Naive thymus-derived CD4-positive, alpha-beta T cell (primary cell): ENCODE measurements at regions not wholly inside any gene's neighbourhood (a gene's known extent, or its start where the extent isn't known, plus 50 kb on each side); places are given as distances from the start of the nearest gene placed in this dataset.

Source experiments
- ATAC-seq: fragments of 150-1000 bp; cut with Tn5 transposase; 2 replicates; pipeline ENCODE4 v1.10.0; 2021; ENCODE audit warnings: mild to moderate bottlenecking, moderate library complexity
- CTCF ChIA-PET: fragments of 350-600 bp; sonication (Branson Sonifier 250); formaldehyde crosslinking; loops from one replicate; lab custom pipeline; 2021; ENCODE audit warnings: antibody characterized with exemption; lab: Charles Lee
- POLR2A ChIA-PET: fragments of 350-600 bp; sonication (Branson Sonifier 250); formaldehyde crosslinking; loops from one replicate; lab custom pipeline; 2021; ENCODE audit warnings: antibody characterized with exemption, inconsistent platforms; lab: Charles Lee
- DNase-seq, 9 donors: peaks; one replicate each; pipeline versions ENCODE4 v3.0.0 to v3.0.0-alpha.2; 2020 to 2022; ENCODE audit warnings: mixed read lengths in 1 of 9
- H3K27ac ChIP-seq: one replicate; pipeline ENCODE4 v1.7.0; 2013; ENCODE audit warnings: mild to moderate bottlenecking, low read depth, low read length, moderate library complexity
- H3K27me3 ChIP-seq, 2 donors: one replicate each; pipeline ENCODE4 v1.7.0; 2013; ENCODE audit warnings: low read length in 2 of 2, mild to moderate bottlenecking in 2 of 2, moderate library complexity in 2 of 2; ENCODE audit not compliant: control insufficient read depth in 2 of 2, insufficient read depth in 2 of 2
- H3K36me3 ChIP-seq, 3 experiments: 1 replicate in 2 of 3; 2 replicates in 1 of 3; pipeline ENCODE4 v1.7.0; 2013; ENCODE audit warnings: low read length in 3 of 3, mild to moderate bottlenecking in 3 of 3, moderate library complexity in 1 of 3; ENCODE audit not compliant: insufficient read depth in 3 of 3, control insufficient read depth in 2 of 3
- H3K4me1 ChIP-seq, 2 donors: one replicate each; pipeline ENCODE4 v1.7.0; 2013; ENCODE audit warnings: low read length in 2 of 2, mild to moderate bottlenecking in 2 of 2, moderate library complexity in 1 of 2; ENCODE audit not compliant: control insufficient read depth in 2 of 2, insufficient read depth in 2 of 2
- H3K4me3 ChIP-seq: 2 replicates; pipeline ENCODE4 v1.7.0; 2013; ENCODE audit warnings: mild to moderate bottlenecking, low read length
- H3K9me3 ChIP-seq, 3 experiments: 1 replicate in 2 of 3; 2 replicates in 1 of 3; pipeline ENCODE4 v1.7.0; 2013; ENCODE audit warnings: low read length in 3 of 3; ENCODE audit not compliant: control insufficient read depth in 2 of 3
- H3K27ac Mint-ChIP-seq, 9 donors: one replicate each; pipeline ENCODE4 v1.8.0; 2020 to 2022; ENCODE audit warnings: mixed read lengths in 9 of 9, mild to moderate bottlenecking in 8 of 9, moderate library complexity in 5 of 9, inconsistent platforms in 2 of 9
- H3K27me3 Mint-ChIP-seq, 5 donors: one replicate each; pipeline ENCODE4 v1.8.0; 2021 to 2022; ENCODE audit warnings: mixed read lengths in 5 of 5, mild to moderate bottlenecking in 1 of 5
- H3K36me3 Mint-ChIP-seq, 5 donors: one replicate each; pipeline ENCODE4 v1.8.0; 2020 to 2022; ENCODE audit warnings: mixed read lengths in 5 of 5, mild to moderate bottlenecking in 3 of 5, inconsistent platforms in 1 of 5
- H3K4me1 Mint-ChIP-seq, 7 donors: one replicate each; pipeline ENCODE4 v1.8.0; 2020 to 2022; ENCODE audit warnings: mixed read lengths in 7 of 7, mild to moderate bottlenecking in 3 of 7, inconsistent platforms in 1 of 7
- H3K4me3 Mint-ChIP-seq, 10 donors: one replicate each; pipeline ENCODE4 v1.8.0; 2020 to 2022; ENCODE audit warnings: mild to moderate bottlenecking in 10 of 10, mixed read lengths in 10 of 10, moderate library complexity in 6 of 10, inconsistent platforms in 2 of 10
- H3K9me3 Mint-ChIP-seq, 11 donors: one replicate each; pipeline ENCODE4 v1.8.0; 2020 to 2022; ENCODE audit warnings: mixed read lengths in 11 of 11, mild to moderate bottlenecking in 4 of 11, inconsistent platforms in 1 of 11, moderate library complexity in 1 of 11
- intact Hi-C, 2 donors: fragments of 100-400 bp; cut with micrococcal nuclease; formaldehyde crosslinking; loops; one replicate each; pipeline ENCODE4 v1.15.1; 2023

DNA sequence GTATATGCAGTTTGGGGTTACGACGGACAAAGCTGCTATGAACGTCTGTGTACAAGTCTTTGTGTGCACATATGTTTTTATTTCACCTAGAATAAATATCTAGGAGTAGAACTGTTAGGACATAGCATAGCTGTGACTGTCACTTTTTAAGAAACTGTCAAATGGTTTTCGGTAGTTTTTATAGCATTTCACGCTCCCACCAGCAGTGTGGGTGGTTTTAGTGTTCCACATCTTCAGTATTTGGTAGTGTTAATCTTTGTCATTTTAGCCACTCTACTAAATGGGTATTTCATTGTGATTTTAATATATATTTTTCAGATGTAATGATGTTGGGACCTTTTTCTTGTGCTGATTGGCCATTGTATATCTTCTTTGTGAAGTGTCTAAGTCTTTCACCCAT, 109.1 kb upstream of the BCAT1 start:
- ATAC-seq, result no peak
- no peaks in the 10 kb centered on the region for H3K9me3 ChIP-seq
- H3K36me3 Mint-ChIP-seq, result peaks cover 0 to 22% (median 10%) of the 10 kb centered on the region in 5 donors
- DNase-seq, result no peak
- H3K4me3 Mint-ChIP-seq, result peak overlapping the region; percentile 2 to 90 (median 62)
- peak overlapping the region; percentile 6 for H3K4me3 ChIP-seq
- ChIA-PET POLR2A (interaction anchor here (0.9 to 1.0 kb wide), 2 partner anchors 11 to 25 kb away, joined by 3 to 5 read pairs; no protein-coding TSS in a partner anchor), CTCF (no interaction called here)
- no peaks in the 10 kb centered on the region for H3K27me3 ChIP-seq
- peak overlapping the region in 6 of 9 donors; percentile 10 to 95 (median 24) for H3K27ac Mint-ChIP-seq
- peaks cover 9 to 29% of the 10 kb centered on the region in 2 donors for H3K4me1 ChIP-seq
- H3K9me3 Mint-ChIP-seq, result no peaks in the 10 kb centered on the region
- no peak overlapping the region for H3K27ac ChIP-seq
- intact Hi-C loops, result no loop called here
- H3K36me3 ChIP-seq, result no peaks in the 10 kb centered on the region
- H3K4me1 Mint-ChIP-seq, result peaks cover 35 to 84% (median 65%) of the 10 kb centered on the region in 7 donors
- H3K27me3 Mint-ChIP-seq, result no peaks in the 10 kb centered on the region

DNA sequence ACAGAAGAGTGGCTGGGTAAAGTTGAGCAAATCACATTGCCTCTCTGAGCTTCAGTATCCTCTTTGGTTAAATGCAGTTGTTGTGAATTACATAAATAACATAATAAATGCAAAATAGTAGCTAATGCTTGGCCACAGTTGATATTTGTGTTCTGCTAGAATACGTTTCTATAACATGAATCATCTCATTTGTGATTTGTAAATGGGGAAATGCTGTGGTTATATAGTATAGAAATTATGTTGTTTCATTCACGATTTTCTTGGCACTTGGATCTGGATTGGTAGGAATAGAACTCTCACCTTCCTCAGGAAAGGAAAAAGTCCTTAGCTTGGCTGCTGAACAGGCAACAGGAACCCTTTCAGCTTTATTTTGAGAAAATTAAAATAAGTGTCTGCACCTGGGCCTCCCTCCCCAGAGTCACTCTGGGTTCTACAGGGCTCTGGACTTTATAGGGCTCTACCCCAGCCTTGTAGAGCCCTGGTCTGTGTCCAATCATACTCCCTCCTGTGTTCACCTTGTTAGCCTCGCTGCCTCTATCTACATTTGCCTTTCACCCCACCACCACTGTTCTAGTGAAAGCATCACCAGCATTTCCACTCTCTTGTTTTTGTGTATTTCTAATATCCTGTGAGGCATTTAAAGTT, 107.7 kb upstream of the BCAT1 start:
- Histone ChIP-seq H3K27ac (peak overlapping the region; percentile 76), H3K36me3 (no peaks in the 10 kb centered on the region), H3K4me1 (peaks cover 10 to 29% of the 10 kb centered on the region in 2 donors), H3K9me3 (no peaks in the 10 kb centered on the region), H3K27me3 (no peaks in the 10 kb centered on the region), H3K4me3 (peak overlapping the region; percentile 62)
- CTCF ChIA-PET, result interaction anchor here (0.6 to 0.9 kb wide), 2 partner anchors 17 to 189 kb away, joined by 3 to 4 read pairs; no protein-coding TSS in a partner anchor
- Mint-ChIP-seq H3K4me3 (peak overlapping the region; percentile 83 to 94 (median 90)), H3K4me1 (peaks cover 30 to 78% (median 58%) of the 10 kb centered on the region in 7 donors), H3K27me3 (no peaks in the 10 kb centered on the region), H3K27ac (peak overlapping the region in 8 of 9 donors; percentile 87 to 97 (median 92)), H3K36me3 (peaks cover 0 to 14% (median 0%) of the 10 kb centered on the region in 5 donors), H3K9me3 (peaks cover 0 to 3% (median 0%) of the 10 kb centered on the region in 11 donors)
- intact Hi-C loops, result no loop called here
- ATAC-seq (no peak), DNase-seq (no peak)
- POLR2A ChIA-PET, result no interaction called here

- Histone ChIP-seq H3K27ac (peak overlapping the region; percentile 76), H3K4me3 (peak overlapping the region; percentile 62), H3K9me3 (no peaks in the 10 kb centered on the region), H3K27me3 (no peaks in the 10 kb centered on the region), H3K36me3 (no peaks in the 10 kb centered on the region), H3K4me1 (peaks cover 16 to 33% of the 10 kb centered on the region in 2 donors)
- Mint-ChIP-seq H3K4me1 (peaks cover 35 to 78% (median 64%) of the 10 kb centered on the region in 7 donors), H3K27ac (peak overlapping the region; percentile 47 to 97 (median 92)), H3K9me3 (peaks cover 0 to 5% (median 0%) of the 10 kb centered on the region in 11 donors), H3K27me3 (no peaks in the 10 kb centered on the region), H3K36me3 (peaks cover 0 to 14% (median 0%) of the 10 kb centered on the region in 5 donors), H3K4me3 (peak overlapping the region; percentile 83 to 94 (median 90))
- intact Hi-C loops, result no loop called here
- ATAC-seq, result no peak
- ChIA-PET CTCF (interaction anchor here (0.6 to 0.9 kb wide), 2 partner anchors 17 to 189 kb away, joined by 3 to 4 read pairs; no protein-coding TSS in a partner anchor), POLR2A (no interaction called here)
- no peak for DNase-seq
Measured at GRCh38 chr12:25056011-25056410, 107.1 kb upstream of the BCAT1 start.

DNA sequence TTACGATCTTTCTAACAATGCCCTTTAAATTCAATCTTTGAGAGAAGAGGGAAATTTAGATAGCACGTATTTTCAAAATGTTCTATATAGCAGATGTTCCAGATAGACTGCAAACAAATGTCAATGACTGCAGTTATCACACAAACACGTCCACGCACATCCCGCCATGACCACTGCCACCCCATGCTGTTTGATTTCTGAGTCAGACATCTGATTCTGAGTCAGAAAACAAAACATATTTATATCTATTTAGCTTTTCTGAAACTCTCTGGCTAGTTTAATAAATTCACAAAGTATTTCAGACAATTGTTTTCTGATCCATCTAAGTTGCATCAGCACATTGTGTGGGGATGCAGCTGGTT, 105.9 kb upstream of the BCAT1 start:
- Histone ChIP-seq H3K27ac (peak overlapping the region; percentile 76), H3K4me1 (peaks cover 22 to 37% of the 10 kb centered on the region in 2 donors), H3K36me3 (no peaks in the 10 kb centered on the region), H3K9me3 (no peaks in the 10 kb centered on the region), H3K27me3 (no peaks in the 10 kb centered on the region), H3K4me3 (peak overlapping the region; percentile 62)
- Mint-ChIP-seq H3K27me3 (no peaks in the 10 kb centered on the region), H3K4me1 (peaks cover 39 to 71% (median 59%) of the 10 kb centered on the region in 7 donors), H3K36me3 (peaks cover 0 to 11% (median 0%) of the 10 kb centered on the region in 5 donors), H3K27ac (peak overlapping the region; percentile 88 to 97 (median 94)), H3K4me3 (peak overlapping the region; percentile 77 to 94 (median 90)), H3K9me3 (peaks cover 0 to 5% (median 0%) of the 10 kb centered on the region in 11 donors)
- ATAC-seq (no peak), DNase-seq (peak in 5 of 9 donors; percentile 5 to 63 (median 20))
- ChIA-PET POLR2A (interaction anchor here (0.8 kb wide), 1 partner anchor 129 kb away, joined by 3 read pairs; no protein-coding TSS in a partner anchor), CTCF (no interaction called here)
- intact Hi-C loops, result loop anchor here (1.0 to 5.0 kb wide), 8 partner anchors 30 to 1883 kb away; partner anchors contain the start of genes FGFR1OP2 (in 1 of the 2), INTS13 (in 1 of the 2) and ITPR2 (in 1 of the 2)

- H3K4me3 Mint-ChIP-seq, result peak overlapping the region; percentile 77 to 94 (median 90)
- CTCF ChIA-PET, result interaction anchor here (1.0 kb wide), 1 partner anchor 63 kb away, joined by 3 read pairs; no protein-coding TSS in a partner anchor
- H3K4me3 ChIP-seq, result peak overlapping the region; percentile 62
Measured at GRCh38 chr12:25054076-25054782, 105.3 kb upstream of the BCAT1 start.

DNA sequence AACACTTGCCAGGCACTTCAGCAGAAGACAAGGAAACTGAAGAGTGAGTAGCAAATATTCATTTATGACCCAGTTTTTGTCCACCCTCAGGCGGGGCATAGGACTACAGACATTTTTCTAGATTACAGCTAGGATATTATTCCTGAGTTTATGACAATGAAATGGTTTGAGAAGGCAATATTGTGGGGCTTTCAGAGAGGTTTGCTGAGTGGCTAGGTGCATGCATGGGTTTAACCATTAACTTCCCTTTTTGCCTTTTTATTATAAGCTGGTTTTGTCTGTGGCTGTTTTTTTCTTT, 104.0 kb upstream of the BCAT1 start:
- peaks cover 0 to 6% (median 0%) of the 10 kb centered on the region in 11 donors for H3K9me3 Mint-ChIP-seq
- Histone ChIP-seq H3K27ac (peak overlapping the region; percentile 76), H3K36me3 (no peaks in the 10 kb centered on the region), H3K9me3 (no peaks in the 10 kb centered on the region), H3K4me1 (peaks cover 22 to 30% of the 10 kb centered on the region in 2 donors), H3K4me3 (peak overlapping the region; percentile 94), H3K27me3 (no peaks in the 10 kb centered on the region)
- H3K4me3 Mint-ChIP-seq, result peak overlapping the region; percentile 88 to 100 (median 95)
- POLR2A ChIA-PET, result interaction anchor here (0.6 to 3.1 kb wide), 12 partner anchors 10 to 1555 kb away, joined by 3 to 14 read pairs (median 4); partner anchors contain the start of genes DNAI7 and ETFRF1
- CTCF ChIA-PET, result interaction anchor here (0.7 to 2.0 kb wide), 3 partner anchors 13 to 77 kb away, joined by 5 to 11 read pairs (median 7); no protein-coding TSS in a partner anchor
- no peaks in the 10 kb centered on the region for H3K27me3 Mint-ChIP-seq
- peak overlapping the region; percentile 92 to 100 (median 99) for H3K27ac Mint-ChIP-seq
- ATAC-seq (no peak), DNase-seq (no peak)
- peaks cover 0 to 13% (median 0%) of the 10 kb centered on the region in 5 donors for H3K36me3 Mint-ChIP-seq
- intact Hi-C loops, result loop anchor here (1.0 to 5.0 kb wide), 19 partner anchors 7 to 1961 kb away; partner anchors contain the start of genes DNAI7 (in 2 of the 2), ETFRF1 (in 2 of the 2), KRAS (in 2 of the 2) and FGFR1OP2 (in 1 of the 2)
- H3K4me1 Mint-ChIP-seq, result peaks cover 34 to 55% (median 47%) of the 10 kb centered on the region in 7 donors

More at GRCh38 chr12:25054076-25054782, 105.3 kb upstream of the BCAT1 start:
- Mint-ChIP-seq H3K4me1 (peaks cover 39 to 67% (median 58%) of the 10 kb centered on the region in 7 donors), H3K27me3 (no peaks in the 10 kb centered on the region), H3K36me3 (peaks cover 0 to 11% (median 0%) of the 10 kb centered on the region in 5 donors), H3K27ac (peak overlapping the region; percentile 88 to 97 (median 94)), H3K9me3 (peaks cover 0 to 5% (median 0%) of the 10 kb centered on the region in 11 donors)
- ATAC-seq, result no peak
- no peaks in the 10 kb centered on the region for H3K36me3 ChIP-seq
- peak overlapping the region; percentile 76 for H3K27ac ChIP-seq
- POLR2A ChIA-PET, result interaction anchor here (0.8 to 3.1 kb wide), 3 partner anchors 36 to 129 kb away, joined by 3 to 14 read pairs (median 3); no protein-coding TSS in a partner anchor
- no peak for DNase-seq
- no peaks in the 10 kb centered on the region for H3K9me3 ChIP-seq
- peaks cover 22 to 37% of the 10 kb centered on the region in 2 donors for H3K4me1 ChIP-seq
- intact Hi-C loops, result loop anchor here (1.0 to 5.0 kb wide), 8 partner anchors 29 to 1883 kb away; partner anchors contain the start of genes FGFR1OP2 (in 1 of the 2), INTS13 (in 1 of the 2) and ITPR2 (in 1 of the 2)
- H3K27me3 ChIP-seq, result no peaks in the 10 kb centered on the region
